Heart left ventricle (tissue), 16 donors: ENCODE measurements at regions not wholly inside any gene's neighbourhood (a gene's known extent, or its start where the extent isn't known, plus 50 kb on each side); places are given as distances from the start of the nearest gene placed in this dataset.

Experiments used
- ATAC-seq, 4 donors: fragments of 200-7000 bp; cut with Tn5 transposase; one replicate each; pipeline ENCODE4 v1.9.1; 2020 to 2022; ENCODE audit warnings: moderate library complexity in 4 of 4, mild to moderate bottlenecking in 3 of 4, moderate number of reproducible peaks in 1 of 4
- DNase-seq, 5 donors: peaks; one replicate each; pipeline ENCODE4 v3.0.0-alpha.2; 2020
- H3K27ac ChIP-seq, 12 donors: fragments of 200-600 bp; sonication (generic) in 4 of 12; one replicate each; pipeline versions ENCODE4 v1.5.0 to v1.8.0; 2016 to 2022; ENCODE audit warnings: mild to moderate bottlenecking in 2 of 12
- H3K27me3 ChIP-seq, 9 donors: fragments of 200-600 bp; sonication (generic) in 2 of 9; one replicate each; pipeline versions ENCODE4 v1.5.1 to v1.8.0; 2016 to 2022; ENCODE audit warnings: mild to moderate bottlenecking in 3 of 9
- H3K36me3 ChIP-seq, 9 donors: fragments of 200-600 bp; sonication (generic) in 2 of 9; one replicate each; pipeline versions ENCODE4 v1.5.0 to v1.8.0; 2018 to 2022; ENCODE audit warnings: mild to moderate bottlenecking in 2 of 9
- H3K4me1 ChIP-seq, 12 donors: fragments of 200-600 bp; sonication (generic) in 4 of 12; one replicate each; pipeline versions ENCODE4 v1.5.0 to v1.8.0; 2016 to 2022; ENCODE audit warnings: mild to moderate bottlenecking in 3 of 12
- H3K4me3 ChIP-seq, 12 donors: fragments of 200-600 bp; sonication (generic) in 4 of 12; one replicate each; pipeline versions ENCODE4 v1.5.0 to v1.8.0; 2017 to 2022; ENCODE audit warnings: mild to moderate bottlenecking in 9 of 12, moderate library complexity in 4 of 12
- H3K9me3 ChIP-seq, 12 donors: fragments of 200-600 bp; sonication (generic) in 4 of 12; one replicate each; pipeline versions ENCODE4 v1.5.0 to v1.8.0; 2016 to 2022; ENCODE audit warnings: mild to moderate bottlenecking in 1 of 12
- POLR2A ChIP-seq, 2 donors: fragments of 450-650 bp; IDR thresholded peaks; one replicate each; pipeline ENCODE4 v1.6.1; 2017; ENCODE audit warnings: antibody characterized with exemption in 2 of 2, mild to moderate bottlenecking in 2 of 2, moderate library complexity in 2 of 2
- WGBS, 4 donors: extraction: QIAGEN DNeasy Blood & Tissue Kit in 2 of 4; methylation state at CpG; one replicate each; pipeline versions ENCODE4 v1.1.5 to v1.1.7; 2013 to 2018; 5-methylcytosine and 5-hydroxymethylcytosine counted together
- intact Hi-C, 10 donors: fragments of 100-400 bp; cut with DNase I; formaldehyde crosslinking; loops; one replicate each; pipeline versions ENCODE4 v1.11.1 to v1.14.2; 2022
- TF ChIP-seq, protein P1 (sequence below), 12 donors: fragments of 200-600 bp; sonication (generic) in 4 of 12; IDR thresholded peaks; one replicate each; pipeline versions ENCODE4 v1.5.0 to v1.8.0; 2018 to 2022; ENCODE audit warnings: antibody characterized with exemption in 12 of 12, mild to moderate bottlenecking in 5 of 12
- donor health status: ischemic (EF 13 %, LVEDD 7.1; RV severe dilation, severe dysfunction).
- donor health status: healthy with polysubstance abuse.
- donor health status: DM: no; HTN: yes; CAD: no.
- donor health status: DM: no; HTN: no; CAD: no.
- donor health status: ischemic (EF 25% LVEDD 6.9; RV normal size, moderate dysfunction).
- donor health status: ischemic (EF 25% LVEDD 5.7; RV mildly dilated, moderate dysfunction).
- donor health status: healthy.
- donor health status: DM: yes; HTN: yes; CAD: no.
- donor health status: ischemic (EF 35%, LVEDD 5.7; RV mildly dilated, moderate dysfunction).
- donor health status: nonischemic (EF 11% LVEDD 7.7; RV severe dilation, severe dysfunction).
- donor health status: DM: yes; HTN: yes; CAD: no.
- donor health status: PGD.
- donor health status: ischemic (EF 29% LVEDD 5.4; RV normal size, mild dysfunction).
- donor health status: nonischemic (EF 23%, LVEDD 6.1; RV moderate dilation, normal function).

DNA sequence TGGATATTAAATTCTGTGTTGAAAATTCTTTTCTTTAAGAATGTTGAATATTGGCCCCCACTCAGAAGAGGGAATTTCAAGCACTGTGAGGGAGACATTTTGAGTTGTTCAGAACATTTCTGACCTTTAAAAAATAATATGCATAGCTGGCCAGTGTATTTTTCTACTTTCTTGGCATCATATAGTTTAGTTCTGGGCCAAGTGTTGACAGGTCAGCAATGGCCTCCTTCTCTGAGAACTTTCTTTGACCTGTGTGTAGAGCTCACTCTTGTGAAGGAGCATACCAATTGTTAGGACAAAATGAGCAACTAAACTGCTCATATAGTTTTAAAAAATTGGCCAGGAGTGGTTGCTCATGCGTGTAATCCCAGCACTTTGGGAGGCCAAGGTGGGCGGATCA is 376.0 kb downstream of the LRRC70 start:
- DNase-seq (no peak), ATAC-seq (no peak)
- intact Hi-C loops = no loop called here
- H3K36me3 ChIP-seq = no peaks in the 10 kb centered on the region
- TF ChIP-seq, protein P1, sequence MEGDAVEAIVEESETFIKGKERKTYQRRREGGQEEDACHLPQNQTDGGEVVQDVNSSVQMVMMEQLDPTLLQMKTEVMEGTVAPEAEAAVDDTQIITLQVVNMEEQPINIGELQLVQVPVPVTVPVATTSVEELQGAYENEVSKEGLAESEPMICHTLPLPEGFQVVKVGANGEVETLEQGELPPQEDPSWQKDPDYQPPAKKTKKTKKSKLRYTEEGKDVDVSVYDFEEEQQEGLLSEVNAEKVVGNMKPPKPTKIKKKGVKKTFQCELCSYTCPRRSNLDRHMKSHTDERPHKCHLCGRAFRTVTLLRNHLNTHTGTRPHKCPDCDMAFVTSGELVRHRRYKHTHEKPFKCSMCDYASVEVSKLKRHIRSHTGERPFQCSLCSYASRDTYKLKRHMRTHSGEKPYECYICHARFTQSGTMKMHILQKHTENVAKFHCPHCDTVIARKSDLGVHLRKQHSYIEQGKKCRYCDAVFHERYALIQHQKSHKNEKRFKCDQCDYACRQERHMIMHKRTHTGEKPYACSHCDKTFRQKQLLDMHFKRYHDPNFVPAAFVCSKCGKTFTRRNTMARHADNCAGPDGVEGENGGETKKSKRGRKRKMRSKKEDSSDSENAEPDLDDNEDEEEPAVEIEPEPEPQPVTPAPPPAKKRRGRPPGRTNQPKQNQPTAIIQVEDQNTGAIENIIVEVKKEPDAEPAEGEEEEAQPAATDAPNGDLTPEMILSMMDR (IDR thresholded peaks at IDR 0.05) = no peak
- TF ChIP-seq POLR2A (IDR thresholded peaks at IDR 0.05) = no peak
- no peak overlapping the region for H3K4me3 ChIP-seq
- H3K4me1 ChIP-seq = no peaks in the 10 kb centered on the region
- no peaks in the 10 kb centered on the region for H3K9me3 ChIP-seq
- 86 to 95% (median 92%) methylated on average over 2 of the region's 2 CpGs for WGBS, 4 donors
- H3K27ac ChIP-seq = no peak overlapping the region
- no peaks in the 10 kb centered on the region for H3K27me3 ChIP-seq

- TF ChIP-seq POLR2A (IDR thresholded peaks at IDR 0.05) = no peak
- TF ChIP-seq, protein P1 (IDR thresholded peaks at IDR 0.05) = no peak
- no peak overlapping the region for H3K4me3 ChIP-seq
Measured at GRCh38 chr5:62948301-62948700, 369.7 kb downstream of the LRRC70 start.

GRCh38 chr5:62942384-62942783 is 363.8 kb downstream of the LRRC70 start:
- Histone ChIP-seq H3K27ac (no peak overlapping the region), H3K4me3 (no peak overlapping the region), H3K27me3 (no peaks in the 10 kb centered on the region), H3K36me3 (no peaks in the 10 kb centered on the region), H3K4me1 (peaks cover 0 to 11% (median 0%) of the 10 kb centered on the region in 12 donors), H3K9me3 (no peaks in the 10 kb centered on the region)
- ATAC-seq = no peak
- intact Hi-C loops = no loop called here
- WGBS, 4 donors = 45 to 55% (median 51%) methylated on average over 4 of the region's 4 CpGs
- TF ChIP-seq, protein P1 (IDR thresholded peaks at IDR 0.05) = no peak
- TF ChIP-seq POLR2A (IDR thresholded peaks at IDR 0.05) = no peak
- no peak for DNase-seq

More at GRCh38 chr5:62948301-62948700, 369.7 kb downstream of the LRRC70 start:
- no peaks in the 10 kb centered on the region for H3K4me1 ChIP-seq
- WGBS, 4 donors = 43 to 82% (median 54%) methylated on average over 1 of the region's 1 CpG
- intact Hi-C loops = no loop called here
- no peak for DNase-seq
- no peak overlapping the region for H3K27ac ChIP-seq
- H3K36me3 ChIP-seq = no peaks in the 10 kb centered on the region
- ATAC-seq = no peak
- no peaks in the 10 kb centered on the region for H3K9me3 ChIP-seq
- no peaks in the 10 kb centered on the region for H3K27me3 ChIP-seq

- ATAC-seq (no peak), DNase-seq (no peak)
- no peak overlapping the region for H3K4me3 ChIP-seq
- peaks cover 0 to 19% (median 0%) of the 10 kb centered on the region in 12 donors for H3K4me1 ChIP-seq
- no peaks in the 10 kb centered on the region for H3K9me3 ChIP-seq
- TF ChIP-seq POLR2A (IDR thresholded peaks at IDR 0.05) = no peak
- TF ChIP-seq, protein P1 (IDR thresholded peaks at IDR 0.05) = no peak
- H3K27ac ChIP-seq = no peak overlapping the region
- 59 to 73% (median 69%) methylated on average over 3 of the region's 3 CpGs for WGBS, 4 donors
- H3K27me3 ChIP-seq = no peaks in the 10 kb centered on the region
- intact Hi-C loops = no loop called here
- H3K36me3 ChIP-seq = no peaks in the 10 kb centered on the region
Measured at GRCh38 chr5:62938927-62939326, 360.3 kb downstream of the LRRC70 start.
